ENCODE measurements at regions not wholly inside any gene's neighbourhood (a gene's known extent, or its start where the extent isn't known, plus 50 kb on each side); places are given as distances from the start of the nearest gene placed in this dataset.

GRCh38 chr12:128056136-128056801, 210.7 kb upstream of the TMEM132C start:
- no peak for DNase-seq (ENCODE audit: low read depth in 2 of 2)

DNA sequence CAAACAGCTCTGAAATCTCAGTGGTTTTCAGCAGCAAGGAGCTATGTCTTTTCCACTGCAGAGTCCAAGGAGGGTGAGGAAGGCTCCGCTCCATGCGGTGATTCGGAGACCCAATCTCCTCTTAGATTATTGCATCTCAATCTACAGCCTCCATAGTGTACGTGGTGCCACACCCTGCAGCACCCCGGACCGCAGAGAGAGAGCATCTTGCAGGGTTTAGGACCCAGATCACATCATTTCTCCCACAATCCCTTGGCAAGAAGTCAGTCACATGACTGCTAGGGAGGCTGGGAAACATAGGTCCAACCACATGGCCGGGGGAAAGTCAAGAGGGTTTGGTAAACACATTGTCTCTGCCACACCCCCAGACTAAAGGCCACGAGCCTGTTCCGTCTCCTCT, 209.4 kb upstream of the TMEM132C start:
- DNase-seq (ENCODE audit: low read depth in 2 of 2): no peak

DNA sequence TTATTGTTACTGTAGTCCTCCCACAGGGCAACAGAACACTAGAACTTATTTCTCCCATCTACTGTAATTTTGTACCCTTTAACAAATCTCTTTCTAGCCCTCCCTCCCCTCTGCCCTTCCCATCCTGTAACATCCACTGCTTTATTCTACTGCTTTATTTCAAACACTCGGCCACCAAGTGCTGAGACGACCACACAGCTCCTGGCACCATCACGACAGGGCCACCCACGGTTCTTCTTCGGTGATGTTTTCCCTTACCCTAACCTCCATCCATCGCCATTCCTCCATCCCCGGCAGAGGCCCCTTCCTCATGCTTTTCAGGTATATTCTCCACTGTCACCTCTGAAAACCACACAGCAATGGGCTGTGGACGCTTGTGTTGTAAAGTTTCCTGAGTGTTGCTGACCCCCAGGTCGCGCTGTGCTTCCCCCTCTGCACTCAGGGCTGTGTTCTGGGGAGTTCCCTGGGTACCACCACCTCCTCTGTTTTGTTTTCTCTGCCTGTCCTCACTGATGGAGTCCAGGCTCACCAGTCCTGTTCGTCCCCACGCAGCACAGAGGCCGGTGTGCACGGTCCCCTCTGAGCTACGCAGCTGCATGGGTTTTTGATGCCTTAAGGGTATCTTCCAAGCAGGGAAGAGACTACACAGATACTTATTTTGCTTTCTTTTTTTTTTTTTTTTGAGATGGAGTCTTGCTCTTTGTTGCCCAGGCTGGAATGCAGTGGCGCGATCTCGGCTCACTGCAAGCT, 207.2 kb upstream of the TMEM132C start:
- DNase-seq (ENCODE audit: low read depth in 2 of 2): no peak

GRCh38 chr12:128068211-128068610, 198.8 kb upstream of the TMEM132C start:
- no peak for DNase-seq (ENCODE audit: low read depth in 2 of 2)

- no peak for DNase-seq (ENCODE audit: low read depth in 2 of 2)
These were observed 197.5 kb upstream of the TMEM132C start for GRCh38 chr12:128069359-128069997.

DNA sequence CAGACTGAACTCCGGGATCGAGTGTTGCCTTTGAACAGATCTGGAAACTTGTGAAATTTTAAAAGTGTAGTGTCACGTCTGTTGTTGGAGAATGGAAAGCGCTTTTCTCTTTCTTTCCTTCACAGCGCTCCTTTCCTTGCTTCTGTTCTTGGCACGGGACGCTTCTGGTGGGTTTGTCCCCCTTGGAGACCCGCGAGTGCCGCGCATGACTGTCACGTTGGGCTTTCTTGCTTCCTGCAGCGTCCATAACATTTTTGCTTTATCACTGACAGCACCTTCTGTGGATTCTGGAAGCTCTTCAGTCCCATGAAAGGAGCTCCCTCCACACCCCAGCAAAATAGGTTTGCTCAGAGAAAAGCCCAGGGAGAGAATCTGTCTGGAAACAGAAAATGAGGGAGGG, 193.0 kb upstream of the TMEM132C start:
- DNase-seq (ENCODE audit: low read depth in 2 of 2): no peak

- no peak for DNase-seq (ENCODE audit: low read depth in 2 of 2)
These were observed 191.6 kb upstream of the TMEM132C start for GRCh38 chr12:128075332-128075731.

- no peak for DNase-seq (ENCODE audit: low read depth in 2 of 2)
These were observed 190.8 kb upstream of the TMEM132C start for GRCh38 chr12:128076188-128076587.

DNA sequence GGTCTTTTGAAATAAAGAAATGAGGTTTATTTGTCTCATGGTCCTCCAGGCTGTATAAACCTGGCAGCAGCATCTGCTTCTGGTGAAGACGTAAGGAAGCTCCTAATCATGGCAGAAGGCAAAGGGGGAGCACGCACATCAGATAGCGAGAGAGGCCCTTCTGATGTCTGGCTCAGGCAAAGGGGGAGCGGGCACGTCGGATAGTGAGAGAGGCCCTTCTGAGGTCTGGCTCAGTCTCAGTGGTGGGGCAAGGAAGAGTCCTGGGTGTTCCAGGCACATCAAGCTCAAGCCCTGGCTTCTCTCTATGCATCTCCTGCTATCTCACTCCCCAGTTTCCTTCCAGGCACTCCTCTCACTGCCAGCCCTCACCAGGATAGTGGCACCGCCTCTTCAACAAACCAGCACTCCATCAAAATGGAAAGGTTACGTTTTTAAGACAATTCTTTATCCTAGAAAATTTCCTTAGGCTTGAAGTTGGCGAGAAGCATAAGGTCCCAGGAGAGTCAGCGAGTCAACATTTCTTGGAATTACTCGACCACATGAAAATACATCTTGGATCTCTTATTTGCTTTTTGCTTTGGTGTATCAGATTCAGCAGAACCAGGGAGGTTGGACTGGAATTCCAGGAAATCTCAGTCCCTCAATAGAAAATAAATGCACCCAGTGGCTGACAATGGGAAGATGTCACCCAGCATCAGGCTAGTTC, 189.6 kb upstream of the TMEM132C start:
- DNase-seq (ENCODE audit: low read depth in 2 of 2): no peak

DNA sequence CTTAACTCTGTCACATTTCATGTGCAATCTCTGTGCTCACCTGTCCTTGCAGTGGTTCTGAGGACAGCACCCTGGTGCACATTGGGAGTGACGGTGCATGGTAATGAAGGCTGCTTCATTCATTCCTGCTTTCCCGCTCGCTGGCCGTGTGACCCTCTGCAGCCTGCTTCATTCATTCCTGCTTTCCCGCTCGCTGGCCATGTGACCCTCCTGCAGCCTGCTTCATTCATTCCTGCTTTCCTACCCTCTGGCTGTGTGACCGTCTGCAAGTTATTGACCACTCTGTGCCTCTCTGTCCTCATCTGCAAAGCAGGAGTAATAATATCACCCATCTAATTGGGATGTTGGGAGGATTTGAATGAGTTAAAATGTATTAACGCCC, 189.1 kb upstream of the TMEM132C start:
- DNase-seq (ENCODE audit: low read depth in 2 of 2): no peak

DNA sequence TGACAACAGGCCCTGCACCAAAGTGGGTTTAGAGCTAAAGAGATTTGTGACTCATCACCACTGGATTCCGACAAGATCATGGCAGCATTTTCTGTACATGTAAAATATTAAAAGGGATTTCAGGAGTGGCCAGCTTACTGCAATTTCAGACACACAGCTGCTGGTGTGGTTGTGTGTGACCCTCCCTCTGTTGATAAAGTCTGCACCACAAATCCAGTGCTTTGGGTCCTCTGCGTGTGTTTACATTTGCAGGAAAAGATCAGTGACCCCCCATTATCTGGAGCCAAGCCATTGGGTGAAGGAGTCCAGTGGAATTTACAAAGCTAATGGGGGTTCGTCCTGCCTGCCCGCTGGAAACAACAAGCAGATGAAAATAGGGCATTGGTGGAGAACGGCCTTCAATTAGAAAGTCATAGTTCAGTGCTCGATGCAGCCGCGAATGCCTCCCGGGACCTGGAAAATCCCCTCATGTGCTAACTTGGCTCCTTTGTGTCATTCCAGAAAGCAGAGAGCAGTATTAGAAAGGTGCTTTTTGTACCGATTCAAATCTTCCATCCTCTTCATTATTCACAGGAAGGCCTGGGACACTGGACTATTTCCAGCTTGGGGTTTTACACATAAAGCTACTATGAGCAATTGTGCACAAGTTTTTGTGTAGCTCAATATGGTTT, 188.5 kb upstream of the TMEM132C start:
- DNase-seq (ENCODE audit: low read depth in 2 of 2): no peak

DNA sequence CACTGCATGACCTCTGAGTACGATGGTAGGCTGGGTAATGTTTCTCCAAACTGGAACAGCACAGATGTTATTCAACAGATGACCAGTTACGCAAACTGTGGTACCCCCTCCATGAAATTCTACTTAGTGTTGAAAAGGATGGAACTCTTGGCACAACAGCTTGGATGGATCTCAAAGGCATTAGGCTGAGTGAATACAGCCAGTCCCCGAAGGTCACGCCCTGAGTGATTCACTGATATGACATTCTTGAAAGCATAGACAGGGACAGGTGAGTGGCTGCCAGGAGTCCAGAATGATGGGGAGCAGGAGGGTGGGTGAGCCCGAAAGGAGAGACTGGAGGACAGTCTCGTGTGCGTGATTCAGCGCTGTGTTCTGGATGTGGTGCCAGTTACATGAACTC, 187.5 kb upstream of the TMEM132C start:
- no peak for DNase-seq (ENCODE audit: low read depth in 2 of 2)

- no peak for DNase-seq (ENCODE audit: low read depth in 2 of 2)
These were observed 183.7 kb upstream of the TMEM132C start for GRCh38 chr12:128083132-128083729.

DNA sequence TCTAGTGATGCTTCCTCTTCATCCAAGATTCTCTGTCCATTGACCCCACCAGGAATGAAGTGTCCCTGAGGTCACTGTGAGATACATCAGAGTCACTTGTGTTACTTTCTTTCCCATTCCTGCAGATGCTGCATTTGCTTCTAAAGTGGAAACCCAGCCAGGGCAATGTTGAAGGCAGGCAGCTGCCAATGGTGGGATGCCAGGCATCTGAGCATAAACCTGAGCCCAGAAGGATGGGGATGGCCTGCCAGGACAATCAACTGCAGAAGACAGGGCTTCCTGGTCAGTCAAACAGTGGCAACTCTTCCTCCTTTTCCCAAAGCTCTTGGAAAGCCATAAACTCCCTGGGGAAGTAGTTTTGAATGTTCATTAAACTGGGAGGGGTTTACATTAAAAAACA, 178.0 kb upstream of the TMEM132C start:
- no peak for DNase-seq (ENCODE audit: low read depth in 2 of 2)

- no peak for DNase-seq (ENCODE audit: low read depth in 2 of 2)
These were observed 177.0 kb upstream of the TMEM132C start for GRCh38 chr12:128089961-128090360.

DNA sequence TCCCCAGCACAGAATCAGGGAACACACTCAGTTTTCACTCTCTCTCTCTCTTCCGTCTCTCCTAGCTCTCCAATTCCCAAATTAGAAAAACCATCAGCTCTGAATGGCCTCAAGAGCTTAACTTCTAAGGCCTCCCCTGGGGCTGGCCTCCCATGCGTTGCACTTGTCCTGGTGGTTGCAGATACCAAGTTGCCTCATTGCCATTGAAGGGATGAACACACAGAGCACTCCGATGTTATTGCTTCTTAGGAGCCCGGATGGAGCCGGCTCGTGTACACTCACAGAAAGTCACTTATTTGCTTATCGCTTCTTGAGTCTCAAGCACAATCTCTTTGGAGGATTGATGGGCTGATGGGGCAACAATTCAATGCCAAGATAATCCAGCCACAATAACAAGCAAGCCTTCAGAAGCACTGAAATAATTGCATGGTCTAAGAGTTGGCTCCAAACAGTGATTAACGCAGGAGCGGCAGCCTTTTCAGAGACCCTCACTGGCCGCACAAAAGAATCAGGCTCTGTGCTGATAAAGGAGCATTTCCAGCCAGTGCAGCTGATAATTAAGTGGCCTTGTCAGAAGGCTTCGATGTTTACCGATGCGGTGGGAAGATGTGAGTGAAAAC, 175.8 kb upstream of the TMEM132C start:
- no peak for DNase-seq (ENCODE audit: low read depth in 2 of 2)

DNA sequence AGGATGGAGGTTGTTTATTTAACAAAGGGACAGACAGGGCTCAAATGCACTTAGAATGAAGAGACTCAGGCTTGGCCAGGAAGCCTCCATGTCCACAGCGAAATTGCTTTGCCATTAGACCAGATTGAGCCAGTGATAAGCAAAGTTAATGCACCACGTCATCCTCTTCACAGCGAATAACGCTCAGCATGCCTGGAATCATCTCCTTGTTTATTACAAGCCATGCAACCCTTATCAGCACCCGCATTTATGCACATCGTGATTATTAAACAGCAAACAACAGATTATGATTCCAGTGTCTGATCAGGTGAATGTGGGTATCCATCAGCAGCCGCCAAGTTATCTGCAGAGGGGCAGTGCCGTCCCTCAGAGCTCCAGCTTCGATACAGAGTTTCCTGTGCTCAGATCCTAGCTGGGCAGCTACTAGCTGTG, 175.0 kb upstream of the TMEM132C start:
- DNase-seq (ENCODE audit: low read depth in 2 of 2): no peak

GRCh38 chr12:128098730-128099129, 168.2 kb upstream of the TMEM132C start:
- no peak for DNase-seq (ENCODE audit: low read depth in 2 of 2)

- DNase-seq (ENCODE audit: low read depth in 2 of 2): no peak
These were observed 163.8 kb upstream of the TMEM132C start for GRCh38 chr12:128103152-128103551.

- DNase-seq (ENCODE audit: low read depth in 2 of 2): no peak
These were observed 157.7 kb upstream of the TMEM132C start for GRCh38 chr12:128109236-128109635.

GRCh38 chr12:128109636-128110035, 157.3 kb upstream of the TMEM132C start:
- DNase-seq (ENCODE audit: low read depth in 2 of 2): no peak
